HG03060 (cell line): ENCODE measurements at regions not wholly inside any gene's neighbourhood (a gene's known extent, or its start where the extent isn't known, plus 50 kb on each side); places are given as distances from the start of the nearest gene placed in this dataset.
"Not testable (repeated sequence)": the region's sequence is repeated elsewhere in the genome, so short reads cannot be mapped to it uniquely, and the experiment has no call there.

Experiments
- ATAC-seq: cut with Tn5 transposase; IDR thresholded peaks from one replicate; pipeline ENCODE4 v1.9.1; 2021; ENCODE audit warnings: low read depth, moderate number of reproducible peaks; ENCODE audit not compliant: unreplicated experiment

GRCh38 chr1:117702654-117703053 lies 96.8 kb downstream of the TENT5C start:
- no peak for ATAC-seq

- no peak for ATAC-seq
These were observed 101.5 kb downstream of the TENT5C start for GRCh38 chr1:117707371-117707770.

GRCh38 chr1:117708323-117709248 lies 102.7 kb downstream of the TENT5C start:
- no peak for ATAC-seq

GRCh38 chr1:117709249-117709691 lies 103.4 kb downstream of the TENT5C start:
- ATAC-seq = no peak

GRCh38 chr1:117710710-117711109 lies 104.9 kb downstream of the TENT5C start:
- no peak for ATAC-seq

- no peak for ATAC-seq
These were observed 106.8 kb downstream of the TENT5C start for GRCh38 chr1:117712621-117713020.

GRCh38 chr1:117714546-117714945 lies 108.7 kb downstream of the TENT5C start:
- ATAC-seq = no peak

- ATAC-seq = not testable (repeated sequence)
These were observed 110.2 kb downstream of the TENT5C start for GRCh38 chr1:117716030-117716429.

GRCh38 chr1:117717980-117718379 lies 112.1 kb downstream of the TENT5C start:
- not testable (repeated sequence) for ATAC-seq

GRCh38 chr1:117718596-117718995 lies 112.7 kb downstream of the TENT5C start:
- not testable (repeated sequence) for ATAC-seq

- ATAC-seq = no peak
These were observed 113.2 kb downstream of the TENT5C start for GRCh38 chr1:117719004-117719403.

- no peak for ATAC-seq
These were observed 126.4 kb downstream of the TENT5C start for GRCh38 chr1:117732065-117732797.

- ATAC-seq = no peak
These were observed 127.1 kb downstream of the TENT5C start for GRCh38 chr1:117732956-117733355.

GRCh38 chr1:117734403-117734802 lies 128.6 kb downstream of the TENT5C start:
- no peak for ATAC-seq

- ATAC-seq = no peak
These were observed 129.5 kb downstream of the TENT5C start for GRCh38 chr1:117735045-117735992.

GRCh38 chr1:117739504-117739903 lies 133.7 kb downstream of the TENT5C start:
- ATAC-seq = no peak

- no peak for ATAC-seq
These were observed 134.6 kb downstream of the TENT5C start for GRCh38 chr1:117740496-117740895.

- not testable (repeated sequence) for ATAC-seq
These were observed 140.7 kb downstream of the TENT5C start for GRCh38 chr1:117746565-117746964.

- no peak for ATAC-seq
These were observed 141.8 kb downstream of the TENT5C start for GRCh38 chr1:117747605-117748004.

GRCh38 chr1:117751321-117751720 lies 145.5 kb downstream of the TENT5C start:
- ATAC-seq = no peak
